HL-60 (cell line): ENCODE measurements at regions not wholly inside any gene's neighbourhood (a gene's known extent, or its start where the extent isn't known, plus 50 kb on each side); places are given as distances from the start of the nearest gene placed in this dataset.

Source experiments
- GABPA ChIP-seq: IDR thresholded peaks from 2 replicates; pipeline ENCODE4 v1.6.1; 2012; ENCODE audit warnings: low read depth
- POLR2AphosphoS5 ChIP-seq: IDR thresholded peaks from 2 replicates; pipeline ENCODE4 v1.6.1; 2012; ENCODE audit warnings: low read depth
- SPI1 ChIP-seq: IDR thresholded peaks from 2 replicates; pipeline ENCODE4 v1.6.1; 2012; ENCODE audit warnings: low read depth, mild to moderate bottlenecking, borderline replicate concordance
- TF ChIP-seq, protein P1 (sequence below): IDR thresholded peaks from one replicate; pipeline ENCODE4 v1.5.1; 2011; ENCODE audit warnings: low read length, control low read depth, inconsistent platforms; ENCODE audit not compliant: insufficient read depth
- TF ChIP-seq, protein P2 (sequence below): IDR thresholded peaks from 2 replicates; pipeline ENCODE4 v1.6.1; 2012; ENCODE audit warnings: low read depth; ENCODE audit not compliant: insufficient replicate concordance

DNA sequence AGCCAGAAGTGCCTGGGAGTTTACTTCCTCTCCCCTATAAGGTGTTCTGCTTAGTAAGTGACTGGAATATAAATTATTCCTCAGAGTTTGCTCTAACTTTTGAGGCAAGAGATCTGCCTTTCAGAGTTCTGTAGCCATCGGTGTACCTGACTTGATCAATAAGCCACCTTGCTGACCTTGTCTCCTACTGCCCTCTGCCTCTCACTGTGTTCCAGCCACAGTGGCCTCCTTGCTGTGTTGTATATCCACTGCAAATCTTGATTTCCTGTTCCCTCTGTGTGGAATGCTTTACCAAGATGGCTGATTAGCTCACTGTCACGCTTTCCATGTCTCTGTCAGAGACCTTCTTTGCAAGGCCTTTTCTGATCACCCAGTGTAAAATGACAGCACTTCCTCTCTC is 442.4 kb downstream of the SQOR start:
- TF ChIP-seq, protein P1, sequence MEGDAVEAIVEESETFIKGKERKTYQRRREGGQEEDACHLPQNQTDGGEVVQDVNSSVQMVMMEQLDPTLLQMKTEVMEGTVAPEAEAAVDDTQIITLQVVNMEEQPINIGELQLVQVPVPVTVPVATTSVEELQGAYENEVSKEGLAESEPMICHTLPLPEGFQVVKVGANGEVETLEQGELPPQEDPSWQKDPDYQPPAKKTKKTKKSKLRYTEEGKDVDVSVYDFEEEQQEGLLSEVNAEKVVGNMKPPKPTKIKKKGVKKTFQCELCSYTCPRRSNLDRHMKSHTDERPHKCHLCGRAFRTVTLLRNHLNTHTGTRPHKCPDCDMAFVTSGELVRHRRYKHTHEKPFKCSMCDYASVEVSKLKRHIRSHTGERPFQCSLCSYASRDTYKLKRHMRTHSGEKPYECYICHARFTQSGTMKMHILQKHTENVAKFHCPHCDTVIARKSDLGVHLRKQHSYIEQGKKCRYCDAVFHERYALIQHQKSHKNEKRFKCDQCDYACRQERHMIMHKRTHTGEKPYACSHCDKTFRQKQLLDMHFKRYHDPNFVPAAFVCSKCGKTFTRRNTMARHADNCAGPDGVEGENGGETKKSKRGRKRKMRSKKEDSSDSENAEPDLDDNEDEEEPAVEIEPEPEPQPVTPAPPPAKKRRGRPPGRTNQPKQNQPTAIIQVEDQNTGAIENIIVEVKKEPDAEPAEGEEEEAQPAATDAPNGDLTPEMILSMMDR, result no peak
- TF ChIP-seq POLR2AphosphoS5 (no peak), GABPA (no peak), SPI1 (no peak)
- TF ChIP-seq, protein P2, sequence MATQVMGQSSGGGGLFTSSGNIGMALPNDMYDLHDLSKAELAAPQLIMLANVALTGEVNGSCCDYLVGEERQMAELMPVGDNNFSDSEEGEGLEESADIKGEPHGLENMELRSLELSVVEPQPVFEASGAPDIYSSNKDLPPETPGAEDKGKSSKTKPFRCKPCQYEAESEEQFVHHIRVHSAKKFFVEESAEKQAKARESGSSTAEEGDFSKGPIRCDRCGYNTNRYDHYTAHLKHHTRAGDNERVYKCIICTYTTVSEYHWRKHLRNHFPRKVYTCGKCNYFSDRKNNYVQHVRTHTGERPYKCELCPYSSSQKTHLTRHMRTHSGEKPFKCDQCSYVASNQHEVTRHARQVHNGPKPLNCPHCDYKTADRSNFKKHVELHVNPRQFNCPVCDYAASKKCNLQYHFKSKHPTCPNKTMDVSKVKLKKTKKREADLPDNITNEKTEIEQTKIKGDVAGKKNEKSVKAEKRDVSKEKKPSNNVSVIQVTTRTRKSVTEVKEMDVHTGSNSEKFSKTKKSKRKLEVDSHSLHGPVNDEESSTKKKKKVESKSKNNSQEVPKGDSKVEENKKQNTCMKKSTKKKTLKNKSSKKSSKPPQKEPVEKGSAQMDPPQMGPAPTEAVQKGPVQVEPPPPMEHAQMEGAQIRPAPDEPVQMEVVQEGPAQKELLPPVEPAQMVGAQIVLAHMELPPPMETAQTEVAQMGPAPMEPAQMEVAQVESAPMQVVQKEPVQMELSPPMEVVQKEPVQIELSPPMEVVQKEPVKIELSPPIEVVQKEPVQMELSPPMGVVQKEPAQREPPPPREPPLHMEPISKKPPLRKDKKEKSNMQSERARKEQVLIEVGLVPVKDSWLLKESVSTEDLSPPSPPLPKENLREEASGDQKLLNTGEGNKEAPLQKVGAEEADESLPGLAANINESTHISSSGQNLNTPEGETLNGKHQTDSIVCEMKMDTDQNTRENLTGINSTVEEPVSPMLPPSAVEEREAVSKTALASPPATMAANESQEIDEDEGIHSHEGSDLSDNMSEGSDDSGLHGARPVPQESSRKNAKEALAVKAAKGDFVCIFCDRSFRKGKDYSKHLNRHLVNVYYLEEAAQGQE, result no peak
